HPDE6-E6E7 (cell line): ENCODE measurements at regions not wholly inside any gene's neighbourhood (a gene's known extent, or its start where the extent isn't known, plus 50 kb on each side); places are given as distances from the start of the nearest gene placed in this dataset.

ENCODE experiments used
- DNase-seq: peaks from one replicate; pipeline ENCODE4 v3.0.0; 2011; ENCODE audit warnings: missing footprints; ENCODE audit errors: extremely low spot score

DNA sequence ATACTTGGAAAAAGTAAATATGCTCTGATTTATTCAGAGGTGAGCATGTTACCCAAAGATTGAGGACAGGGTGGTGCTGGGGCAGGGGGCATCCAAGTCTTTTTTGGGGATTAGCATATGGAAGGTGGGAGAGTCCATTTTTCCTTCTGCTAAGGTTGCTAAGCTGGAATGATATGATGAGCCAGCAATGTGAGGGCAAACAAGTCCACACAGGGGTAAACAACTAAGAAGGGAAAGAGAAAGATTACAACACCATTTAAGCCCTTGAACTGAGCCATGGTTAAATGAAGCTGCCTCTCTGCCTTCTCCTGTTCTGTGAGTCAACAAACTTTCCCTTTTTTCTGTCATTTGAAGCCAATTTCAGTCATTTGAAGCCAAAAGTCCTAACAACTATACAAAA, 89.0 kb downstream of the RPL22L1 start:
- DNase-seq, result peak; percentile 27

DNA sequence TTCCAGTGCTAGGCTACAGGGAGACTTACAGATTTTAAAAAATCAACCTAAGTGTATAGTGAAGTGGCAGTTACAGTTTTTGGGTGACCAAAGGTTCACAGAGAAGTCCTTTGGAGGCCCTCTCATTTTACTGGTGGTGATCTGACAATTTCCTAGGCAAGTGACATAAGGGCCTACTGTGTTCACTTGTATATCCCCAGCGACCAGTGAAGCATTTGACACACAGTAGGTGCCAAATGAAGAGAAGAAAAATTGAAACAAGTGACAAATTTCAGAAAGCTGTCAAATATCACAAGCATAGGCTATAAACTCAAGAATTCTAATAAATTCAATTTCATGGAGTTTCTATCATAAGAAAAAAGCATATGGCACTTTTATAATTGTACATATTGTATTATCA, 89.5 kb downstream of the RPL22L1 start:
- no peak for DNase-seq

- DNase-seq, result no peak
Observed at GRCh38 chr3:170778240-170779217, 91.5 kb downstream of the RPL22L1 start.

GRCh38 chr3:170777564-170777926, 92.5 kb downstream of the RPL22L1 start:
- no peak for DNase-seq

DNA sequence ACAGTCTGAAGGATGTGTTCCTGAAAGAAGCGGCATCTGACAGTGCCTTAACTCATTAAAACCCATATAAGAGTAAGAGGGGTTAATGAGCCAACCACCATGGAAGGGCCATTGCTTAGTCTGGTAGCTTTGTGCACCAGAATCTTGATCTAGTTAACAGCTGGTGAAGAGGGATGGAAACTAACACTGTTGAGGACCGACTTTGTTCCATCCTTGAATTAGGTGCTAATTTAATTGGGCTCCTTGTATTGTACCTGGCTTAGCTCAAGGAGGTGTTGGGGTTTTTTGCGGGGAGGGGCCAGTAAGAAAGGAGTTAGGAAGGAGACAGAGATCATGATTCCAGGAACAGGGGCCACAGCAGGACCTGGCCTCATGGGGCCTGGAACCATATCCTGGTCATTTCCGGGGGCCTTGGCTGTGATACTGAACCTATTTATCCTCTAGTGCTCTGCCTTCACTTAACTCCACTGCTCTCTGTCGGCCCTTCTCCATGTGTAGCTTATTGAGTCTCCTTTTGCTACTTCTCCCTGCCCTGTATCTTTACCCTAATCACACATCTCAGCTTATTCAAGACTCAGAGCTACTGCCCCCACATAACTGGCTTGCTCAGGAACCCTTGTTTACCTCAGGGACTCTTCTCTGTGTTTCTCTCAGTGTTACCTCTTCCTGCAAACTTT, 93.0 kb downstream of the RPL22L1 start:
- DNase-seq, result no peak

DNA sequence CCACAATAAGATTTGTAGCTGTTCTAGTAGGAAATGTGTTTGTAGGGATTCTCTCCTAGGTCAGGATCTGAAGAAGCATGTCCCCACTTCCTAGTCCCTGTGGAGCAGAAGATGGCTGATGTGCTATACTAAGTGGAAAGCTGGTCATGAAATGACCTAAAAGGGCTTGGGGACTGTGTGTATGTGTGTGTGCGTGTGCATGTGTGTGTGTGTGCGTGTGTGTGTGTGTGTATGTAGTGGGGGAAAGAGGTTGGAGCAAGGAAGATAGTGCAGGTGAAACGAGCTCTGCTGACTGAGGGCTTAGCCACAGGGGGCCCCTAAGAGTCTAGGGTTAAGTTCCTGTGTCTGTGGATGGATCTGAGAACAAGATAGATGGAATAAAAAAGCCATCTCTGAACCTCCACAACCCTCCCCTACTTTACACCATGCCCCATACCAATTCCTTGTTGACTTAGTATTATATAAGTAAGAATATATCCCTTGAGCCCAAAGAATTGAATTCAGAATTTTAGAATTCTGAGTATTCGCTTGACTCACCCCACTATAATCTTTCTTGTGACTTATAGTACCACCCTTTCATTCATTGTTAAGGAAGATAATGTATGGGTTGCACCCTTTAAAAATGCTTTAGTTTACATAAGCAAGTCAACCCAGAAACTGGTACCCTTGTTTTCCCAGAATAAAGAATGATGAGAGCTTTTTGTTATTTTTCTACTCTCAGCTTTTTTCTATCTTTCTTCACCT, 96.1 kb downstream of the RPL22L1 start:
- no peak for DNase-seq

DNA sequence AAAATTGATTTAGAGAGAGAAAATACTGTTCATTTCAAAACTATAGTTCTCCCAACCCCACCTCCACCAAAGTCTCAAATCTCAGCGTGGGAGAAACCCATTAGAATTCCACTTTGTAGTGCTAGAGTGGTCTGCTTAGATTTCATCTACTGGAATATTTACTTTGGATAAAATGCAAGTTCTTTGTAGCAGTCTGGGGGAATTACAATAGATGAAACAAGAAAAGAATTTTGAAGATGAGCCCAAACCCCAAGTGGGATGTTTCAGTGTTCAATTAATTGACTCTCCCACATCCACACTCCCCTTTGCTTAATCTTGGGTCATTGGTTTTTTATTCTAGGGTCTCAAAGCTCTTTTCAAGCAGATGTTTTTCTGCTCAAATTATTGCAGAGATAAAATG, 97.8 kb downstream of the RPL22L1 start:
- DNase-seq, result no peak

DNA sequence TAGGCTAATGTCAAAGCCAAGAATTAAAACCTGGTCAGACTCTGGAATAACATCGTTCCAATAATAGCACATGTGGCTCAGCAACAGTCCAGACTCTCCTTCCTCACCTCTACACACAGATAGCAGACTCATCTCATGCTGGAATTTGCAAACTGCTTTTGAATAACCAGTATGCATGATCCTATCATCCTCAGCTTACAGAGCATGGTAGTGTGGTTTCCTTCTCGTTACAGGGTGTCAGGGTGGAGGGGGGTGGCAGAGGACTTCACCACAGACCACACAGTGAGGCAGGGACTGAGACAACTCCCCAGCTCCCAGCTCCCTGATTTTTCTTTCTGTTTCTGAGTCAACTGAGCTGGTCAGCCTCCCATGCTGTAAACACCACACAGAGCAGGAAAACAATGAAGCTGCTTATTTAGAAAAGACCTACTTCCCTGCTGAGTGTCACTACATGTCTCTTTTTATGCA, 101.6 kb downstream of the RPL22L1 start:
- DNase-seq, result no peak

DNA sequence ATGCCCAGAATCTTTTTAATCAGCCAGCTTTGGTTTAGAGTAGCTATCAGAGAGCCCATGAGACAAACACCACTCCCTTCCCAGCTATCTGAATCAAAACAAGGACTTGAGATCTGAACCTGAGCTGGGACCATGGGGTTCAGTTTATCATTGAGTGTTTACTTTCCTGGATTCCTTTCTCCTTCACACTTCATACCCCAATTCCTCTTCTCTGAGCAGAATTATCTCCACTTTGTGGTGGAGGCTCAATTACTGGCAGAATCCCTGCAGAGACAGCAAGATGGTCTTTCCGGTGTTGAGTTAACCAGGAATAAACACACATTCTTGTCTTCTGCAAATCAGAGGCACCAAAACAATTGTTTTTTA, 102.4 kb downstream of the RPL22L1 start:
- no peak for DNase-seq

DNA sequence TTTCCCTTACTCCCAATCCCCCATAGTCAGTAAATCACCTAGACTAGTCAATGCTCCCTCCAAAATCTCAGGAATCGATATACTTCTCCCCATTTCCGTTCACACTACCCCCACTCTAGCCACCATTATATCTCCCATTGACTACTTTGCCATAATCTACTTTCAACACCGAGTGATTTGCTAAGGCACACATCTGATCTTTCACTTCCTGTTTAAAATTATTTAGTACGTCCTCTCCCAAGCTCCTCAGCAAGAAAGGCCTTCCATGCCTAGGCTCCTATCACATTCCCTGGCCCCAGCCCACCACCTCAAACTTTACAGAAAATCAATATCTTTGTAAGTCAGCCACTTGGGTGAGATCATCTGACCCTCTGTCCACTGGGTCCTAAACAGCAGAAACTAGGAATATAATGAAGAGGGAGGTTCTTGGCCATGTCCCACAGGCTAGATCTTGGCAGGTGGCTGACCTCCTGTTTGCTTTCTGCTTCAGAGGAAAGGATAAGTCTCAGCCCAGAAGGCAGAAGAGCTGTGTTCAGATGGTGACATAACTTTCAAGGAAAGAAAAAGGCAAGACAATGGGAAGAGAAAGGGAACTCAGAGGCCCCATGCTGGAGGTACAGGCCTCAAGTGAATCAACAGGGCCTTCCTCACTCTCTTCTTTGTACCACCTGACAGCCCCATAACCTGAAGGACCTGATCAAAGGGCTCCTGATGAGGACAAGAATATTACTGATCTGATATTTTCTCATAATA, 103.0 kb downstream of the RPL22L1 start:
- no peak for DNase-seq

DNA sequence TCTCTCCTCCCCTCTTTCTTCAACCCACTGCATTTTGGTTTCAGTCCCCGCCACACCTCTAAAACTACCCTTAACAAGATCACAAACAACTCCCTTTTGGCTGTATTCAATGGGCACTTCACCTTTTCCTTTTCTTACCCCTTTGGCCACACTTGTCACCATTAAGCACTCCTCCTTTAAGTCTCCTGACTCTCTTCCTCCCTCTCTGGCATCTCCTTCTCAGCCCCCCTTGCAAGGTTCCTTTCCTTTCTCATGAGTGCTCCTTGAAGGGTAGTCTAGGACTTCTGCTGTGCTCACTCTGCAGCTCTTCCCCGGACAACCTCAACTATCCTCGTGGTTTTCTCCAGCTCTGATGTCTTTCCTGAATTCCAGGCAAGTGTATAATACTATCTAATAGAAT, 103.7 kb downstream of the RPL22L1 start:
- no peak for DNase-seq

DNA sequence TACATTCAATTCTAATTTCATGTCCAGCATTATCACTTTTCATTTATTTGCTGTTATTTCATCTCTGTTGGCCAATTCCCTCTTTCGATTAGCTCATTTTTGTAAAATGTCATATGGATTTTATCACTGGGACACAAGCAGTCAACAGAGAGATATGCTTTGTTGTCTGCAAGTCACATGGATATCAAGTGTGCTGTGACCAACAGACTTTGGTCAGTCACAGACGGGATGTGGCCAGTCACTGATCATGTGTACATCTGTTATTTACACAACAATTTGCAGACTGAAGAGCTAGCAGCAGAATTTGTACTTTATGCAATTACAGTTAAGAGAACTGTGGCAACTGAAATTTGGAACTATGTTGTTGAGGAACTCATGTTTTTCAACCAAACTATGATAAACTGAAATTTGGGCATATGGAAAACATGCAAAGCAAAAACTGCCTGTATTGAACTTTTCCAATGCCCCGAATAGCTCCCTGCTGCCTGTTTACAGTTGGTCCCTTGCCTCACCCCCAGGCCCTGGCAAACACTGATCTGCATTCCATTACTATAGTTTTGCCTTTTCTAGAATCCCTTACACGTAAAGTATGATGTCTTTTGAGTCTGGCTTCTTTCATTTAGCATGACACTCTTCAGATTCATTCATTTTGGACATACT, 104.4 kb downstream of the RPL22L1 start:
- no peak for DNase-seq

GRCh38 chr3:170764017-170764416, 106.0 kb downstream of the RPL22L1 start:
- no peak for DNase-seq

DNA sequence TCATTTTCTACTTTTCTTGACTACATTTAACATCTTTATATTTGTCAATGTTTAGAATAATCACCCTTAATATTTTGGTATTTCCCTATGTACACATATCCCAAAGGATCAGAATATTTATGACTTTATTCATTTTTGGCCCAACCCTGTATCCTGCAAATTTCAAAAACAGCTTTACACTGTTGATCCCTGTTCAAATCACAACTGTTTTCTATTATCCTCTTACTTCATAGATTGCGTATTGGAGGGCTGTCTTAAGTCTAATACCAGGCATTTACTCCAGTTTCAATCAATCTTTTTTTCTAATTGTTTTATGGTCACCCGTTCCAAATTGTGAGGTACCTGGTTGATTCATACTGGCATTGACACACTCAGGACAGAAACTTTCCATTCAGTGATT, 107.9 kb downstream of the RPL22L1 start:
- no peak for DNase-seq

GRCh38 chr3:170761103-170761502, 108.9 kb downstream of the RPL22L1 start:
- DNase-seq, result no peak

DNA sequence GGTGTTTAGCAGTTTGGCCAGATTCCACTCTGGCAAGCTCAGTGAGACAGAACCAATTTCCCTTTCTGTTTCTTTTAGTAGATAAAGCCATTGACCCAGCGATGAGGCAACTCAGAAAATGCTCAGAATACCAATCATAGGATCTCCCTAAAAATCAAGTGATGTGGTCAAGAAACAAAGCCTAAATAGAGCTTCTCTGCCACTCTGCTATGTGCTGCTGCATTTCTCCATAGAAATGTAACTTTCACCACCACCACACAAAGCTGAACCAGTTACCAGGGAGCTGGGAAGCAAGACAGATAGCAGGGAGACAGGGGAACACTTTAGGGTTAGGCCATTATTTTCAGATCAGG, 109.8 kb downstream of the RPL22L1 start:
- no peak for DNase-seq

DNA sequence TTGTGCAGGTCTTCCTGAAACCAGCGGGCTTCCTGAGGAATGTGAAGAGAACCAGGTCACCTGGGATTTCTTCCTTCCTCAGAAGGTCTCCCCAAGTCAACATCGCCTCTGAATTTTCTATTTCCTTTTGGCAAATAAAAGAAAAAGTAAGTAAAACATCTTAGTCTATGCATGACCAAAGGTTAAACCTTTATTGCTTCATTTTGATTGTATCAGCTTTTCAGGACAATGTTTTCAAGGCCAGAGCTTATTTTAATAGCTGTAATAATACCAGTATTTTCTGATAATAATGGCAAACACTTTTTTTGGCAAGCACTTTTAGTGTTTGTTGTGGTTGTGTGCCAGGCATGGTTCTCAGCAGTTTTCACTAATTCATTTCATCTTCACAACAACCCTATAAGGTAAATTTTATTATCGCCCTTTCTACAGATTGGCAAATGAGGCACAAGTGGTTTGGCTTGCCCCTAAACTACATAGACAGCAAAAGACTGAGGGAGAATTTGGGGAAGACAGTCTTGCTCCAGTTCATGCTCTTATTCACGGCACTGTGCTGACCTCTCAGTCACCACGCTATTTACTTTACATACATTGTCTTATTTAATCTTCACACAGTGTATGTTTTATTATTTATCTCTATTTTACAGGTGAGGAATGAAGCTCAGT, 110.4 kb downstream of the RPL22L1 start:
- no peak for DNase-seq

GRCh38 chr3:170757038-170757437, 113.0 kb downstream of the RPL22L1 start:
- no peak for DNase-seq

- no peak for DNase-seq
Observed at GRCh38 chr3:170754311-170754693, 115.7 kb downstream of the RPL22L1 start.

DNA sequence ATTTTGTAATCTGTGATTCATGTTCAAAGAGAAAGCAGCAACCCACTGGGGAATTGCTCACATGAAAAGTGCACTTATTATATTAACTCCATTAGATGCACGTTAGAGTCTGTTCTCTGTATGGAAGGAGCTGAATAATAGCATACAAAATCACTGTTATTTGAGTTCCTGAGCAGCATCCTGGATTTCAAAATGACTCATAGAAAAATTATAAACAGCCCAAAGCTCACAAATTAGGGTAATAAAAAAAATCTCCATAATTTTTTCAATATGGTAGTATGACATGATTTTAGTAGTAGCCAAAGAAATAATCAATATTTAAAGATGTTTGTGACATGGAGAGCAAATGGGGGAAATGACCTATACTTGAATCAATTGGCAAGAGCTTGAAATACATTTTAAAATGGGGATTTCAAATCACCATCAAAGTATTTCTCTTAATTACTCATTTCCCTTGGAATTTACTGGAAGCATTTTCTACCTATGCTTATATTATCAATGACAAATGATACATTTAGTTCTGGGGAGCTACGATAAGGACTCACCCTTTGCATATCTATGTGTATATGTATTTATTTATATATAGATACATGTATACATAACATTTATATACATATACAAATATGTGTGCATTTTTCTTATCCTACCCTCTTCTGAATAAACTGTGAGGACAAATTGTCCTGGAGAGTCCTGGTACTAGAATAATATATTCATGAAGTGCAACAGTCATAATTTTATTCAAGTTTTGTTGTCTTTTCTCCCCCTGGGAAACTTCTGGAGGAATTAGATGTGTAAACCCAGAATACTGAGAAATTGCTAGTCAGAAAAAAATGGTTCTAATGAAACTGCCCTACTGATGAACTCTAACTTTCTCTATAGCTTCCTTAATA, 116.3 kb downstream of the RPL22L1 start:
- no peak for DNase-seq
